GM21619 (cell line): ENCODE measurements at regions not wholly inside any gene's neighbourhood (a gene's known extent, or its start where the extent isn't known, plus 50 kb on each side); places are given as distances from the start of the nearest gene placed in this dataset.
A peak's percentile ranks its signal among the peaks of the same experiment; 100 is the strongest.

Source experiments
- ATAC-seq: cut with Tn5 transposase; IDR thresholded peaks from one replicate; pipeline ENCODE4 v1.9.1; 2021; ENCODE audit not compliant: unreplicated experiment

- ATAC-seq, result no peak
Measured at GRCh38 chr5:133831491-133832224, 136.8 kb downstream of the C5orf15 start.

- ATAC-seq, result peak; percentile 44
Measured at GRCh38 chr5:133830911-133831310, 137.5 kb downstream of the C5orf15 start.

- no peak for ATAC-seq
Measured at GRCh38 chr5:133830281-133830680, 138.1 kb downstream of the C5orf15 start.

- ATAC-seq, result no peak
Measured at GRCh38 chr5:133829786-133830185, 138.6 kb downstream of the C5orf15 start.

- ATAC-seq, result no peak
Measured at GRCh38 chr5:133828722-133829121, 139.7 kb downstream of the C5orf15 start.

- ATAC-seq, result no peak
Measured at GRCh38 chr5:133827830-133828229, 140.6 kb downstream of the C5orf15 start.

- no peak for ATAC-seq
Measured at GRCh38 chr5:133827011-133827410, 141.4 kb downstream of the C5orf15 start.

- ATAC-seq, result peak; percentile 33
Measured at GRCh38 chr5:133825631-133826289, 142.7 kb downstream of the C5orf15 start.

GRCh38 chr5:133824661-133825254 is 143.7 kb downstream of the C5orf15 start:
- ATAC-seq, result peak; percentile 67

GRCh38 chr5:133821889-133822288 is 146.5 kb downstream of the C5orf15 start:
- no peak for ATAC-seq

GRCh38 chr5:133821311-133821741 is 147.1 kb downstream of the C5orf15 start:
- no peak for ATAC-seq

- ATAC-seq, result no peak
Measured at GRCh38 chr5:133820507-133820906, 147.9 kb downstream of the C5orf15 start.

- ATAC-seq, result no peak
Measured at GRCh38 chr5:133819977-133820471, 148.4 kb downstream of the C5orf15 start.

GRCh38 chr5:133818869-133819600 is 149.4 kb downstream of the C5orf15 start:
- no peak for ATAC-seq

GRCh38 chr5:133818031-133818431 is 150.4 kb downstream of the C5orf15 start:
- ATAC-seq, result no peak

- no peak for ATAC-seq
Measured at GRCh38 chr5:133817456-133817855, 151.0 kb downstream of the C5orf15 start.

- ATAC-seq, result no peak
Measured at GRCh38 chr5:133816791-133817190, 151.6 kb downstream of the C5orf15 start.

- no peak for ATAC-seq
Measured at GRCh38 chr5:133814152-133814551, 154.3 kb downstream of the C5orf15 start.

GRCh38 chr5:133811168-133811567 is 157.3 kb downstream of the C5orf15 start:
- no peak for ATAC-seq

GRCh38 chr5:133809801-133810200 is 158.6 kb downstream of the C5orf15 start:
- no peak for ATAC-seq

GRCh38 chr5:133807348-133807747 is 161.1 kb downstream of the C5orf15 start:
- ATAC-seq, result no peak
